Thymus (tissue), 11 donors: ENCODE measurements at regions not wholly inside any gene's neighbourhood (a gene's known extent, or its start where the extent isn't known, plus 50 kb on each side); places are given as distances from the start of the nearest gene placed in this dataset.

Experiments
- DNase-seq, 9 donors: peaks; one replicate each; pipeline ENCODE4 v3.0.0-alpha.2; 2013; ENCODE audit warnings: low spot score in 9 of 9, low read depth in 6 of 9, missing footprints in 1 of 9
- H3K27ac ChIP-seq, 2 donors: one replicate each; pipeline ENCODE4 v1.5.1; 2013; ENCODE audit warnings: control low read depth in 1 of 2, low read depth in 1 of 2, low read length in 1 of 2, mild to moderate bottlenecking in 1 of 2, moderate library complexity in 1 of 2
- H3K27me3 ChIP-seq, 2 donors: one replicate each; pipeline ENCODE4 v1.5.1; 2013; ENCODE audit warnings: low read length in 1 of 2; ENCODE audit not compliant: control insufficient read depth in 2 of 2, insufficient read depth in 1 of 2
- H3K36me3 ChIP-seq, 2 donors: one replicate each; pipeline ENCODE4 v1.5.1; 2013; ENCODE audit warnings: low read length in 1 of 2, mild to moderate bottlenecking in 1 of 2, moderate library complexity in 1 of 2; ENCODE audit not compliant: control insufficient read depth in 2 of 2, insufficient read depth in 2 of 2
- H3K4me1 ChIP-seq, 2 donors: one replicate each; pipeline ENCODE4 v1.5.1; 2013; ENCODE audit warnings: low read length in 2 of 2; ENCODE audit not compliant: control insufficient read depth in 2 of 2, insufficient read depth in 2 of 2
- H3K4me3 ChIP-seq, 2 donors: one replicate each; pipeline ENCODE4 v1.5.1; 2013; ENCODE audit warnings: low read length in 2 of 2, control low read depth in 1 of 2, mild to moderate bottlenecking in 1 of 2
- H3K9me3 ChIP-seq, 2 donors: one replicate each; pipeline ENCODE4 v1.5.1; 2013; ENCODE audit warnings: low read length in 1 of 2, mild to moderate bottlenecking in 1 of 2; ENCODE audit not compliant: control insufficient read depth in 2 of 2, insufficient read depth in 1 of 2
- WGBS: extraction: QIAGEN DNeasy Blood & Tissue Kit; methylation state at CpG from one replicate; pipeline ENCODE4 v1.1.7; 2013; 5-methylcytosine and 5-hydroxymethylcytosine counted together
- donor health status: healthy.

- Histone ChIP-seq H3K9me3 (no peaks in the 10 kb centered on the region), H3K36me3 (no peaks in the 10 kb centered on the region), H3K4me3 (no peak overlapping the region), H3K27me3 (no peaks in the 10 kb centered on the region), H3K27ac (peak overlapping the region in 1 of 2 donors; percentile 2), H3K4me1 (no peaks in the 10 kb centered on the region)
- DNase-seq = peak in 1 of 9 donors; percentile 4
- 90% methylated on average over 5 of the region's 5 CpGs for WGBS
Measured at GRCh38 chr2:67259556-67260342, 137.4 kb upstream of the ETAA1 start.

- DNase-seq = peak in 1 of 9 donors; percentile 4
- H3K4me1 ChIP-seq = no peaks in the 10 kb centered on the region
- H3K27ac ChIP-seq = no peak overlapping the region
- no peaks in the 10 kb centered on the region for H3K36me3 ChIP-seq
- no peaks in the 10 kb centered on the region for H3K9me3 ChIP-seq
- no peaks in the 10 kb centered on the region for H3K27me3 ChIP-seq
- WGBS = 88% methylated on average over 16 of the region's 16 CpGs
- no peak overlapping the region for H3K4me3 ChIP-seq
Measured at GRCh38 chr2:67260343-67261277, 136.5 kb upstream of the ETAA1 start.

DNA sequence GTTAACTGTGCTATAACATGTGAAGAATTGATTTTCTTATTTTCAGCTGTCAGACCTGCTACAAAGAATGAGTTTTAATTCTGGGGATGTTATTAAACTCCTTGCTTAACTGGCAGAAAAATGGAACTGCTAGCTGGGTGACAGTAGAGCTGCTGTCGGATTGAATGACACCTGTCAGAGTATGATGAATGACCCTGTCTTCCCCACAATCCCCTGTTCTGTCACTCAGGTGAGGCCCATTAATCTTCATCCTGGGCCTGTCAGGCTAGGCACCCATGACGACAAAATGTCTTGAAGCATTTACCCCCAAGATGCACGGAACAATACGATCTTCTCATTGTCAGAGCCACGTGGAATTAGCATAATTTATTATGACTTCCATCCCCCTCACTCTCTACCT is 129.9 kb upstream of the ETAA1 start:
- Histone ChIP-seq H3K36me3 (no peaks in the 10 kb centered on the region), H3K27me3 (no peaks in the 10 kb centered on the region), H3K4me3 (no peak overlapping the region), H3K9me3 (no peaks in the 10 kb centered on the region), H3K4me1 (no peaks in the 10 kb centered on the region), H3K27ac (no peak overlapping the region)
- 94% methylated on average over 5 of the region's 5 CpGs for WGBS
- no peak for DNase-seq

DNA sequence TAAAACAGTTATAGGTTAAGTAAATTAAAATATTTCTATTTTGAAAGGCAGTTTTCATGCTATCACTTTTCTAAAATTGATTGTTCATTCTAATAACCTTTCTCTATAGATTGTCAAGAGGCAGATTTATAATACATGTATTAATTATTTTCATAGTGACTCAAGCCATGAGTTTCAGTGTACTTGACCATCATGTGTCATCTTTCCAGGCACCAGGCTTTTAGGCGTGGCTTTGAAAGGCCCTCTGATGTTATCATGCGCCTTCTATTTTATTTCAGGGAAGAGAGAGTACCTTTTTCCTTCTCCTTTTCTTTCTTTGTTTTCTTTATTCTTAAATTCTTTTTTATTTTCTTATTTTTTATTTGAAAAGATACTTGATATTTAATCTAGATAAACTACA is 128.3 kb upstream of the ETAA1 start:
- no peaks in the 10 kb centered on the region for H3K36me3 ChIP-seq
- H3K4me1 ChIP-seq = no peaks in the 10 kb centered on the region
- WGBS = 94% methylated on average over 2 of the region's 2 CpGs
- H3K9me3 ChIP-seq = no peaks in the 10 kb centered on the region
- no peak for DNase-seq
- H3K4me3 ChIP-seq = no peak overlapping the region
- no peaks in the 10 kb centered on the region for H3K27me3 ChIP-seq
- H3K27ac ChIP-seq = no peak overlapping the region

DNA sequence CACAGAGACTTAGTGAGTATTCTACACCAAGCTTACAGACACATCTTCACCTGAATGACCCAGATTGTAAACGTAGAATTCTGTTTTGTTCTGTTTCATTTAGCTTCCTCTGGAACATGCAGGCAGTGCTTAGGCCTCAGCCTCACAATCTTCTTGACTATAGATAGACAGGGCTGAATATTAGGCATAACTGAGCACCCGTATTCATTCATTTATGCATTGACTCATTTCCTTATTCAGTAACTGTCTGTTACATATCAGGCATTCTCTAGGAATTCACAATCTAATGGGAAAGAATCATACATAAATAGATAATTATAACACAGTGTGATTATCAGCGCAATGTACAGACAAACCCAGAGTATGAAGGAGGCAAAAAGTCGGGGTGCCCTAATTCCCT is 124.9 kb upstream of the ETAA1 start:
- Histone ChIP-seq H3K4me1 (no peaks in the 10 kb centered on the region), H3K36me3 (no peaks in the 10 kb centered on the region), H3K9me3 (no peaks in the 10 kb centered on the region), H3K4me3 (no peak overlapping the region), H3K27me3 (no peaks in the 10 kb centered on the region), H3K27ac (no peak overlapping the region)
- no peak for DNase-seq
- 80% methylated on average over 4 of the region's 4 CpGs for WGBS

GRCh38 chr2:67277450-67277849 is 119.7 kb upstream of the ETAA1 start:
- H3K4me3 ChIP-seq = no peak overlapping the region
- no peaks in the 10 kb centered on the region for H3K4me1 ChIP-seq
- DNase-seq = no peak
- H3K27me3 ChIP-seq = no peaks in the 10 kb centered on the region
- no peak overlapping the region for H3K27ac ChIP-seq
- H3K36me3 ChIP-seq = no peaks in the 10 kb centered on the region
- WGBS = 87% methylated on average over 7 of the region's 7 CpGs
- H3K9me3 ChIP-seq = no peaks in the 10 kb centered on the region

- WGBS = 92% methylated on average over 2 of the region's 2 CpGs
Measured at GRCh38 chr2:67281101-67281500, 116.0 kb upstream of the ETAA1 start.

GRCh38 chr2:67283641-67284040 is 113.5 kb upstream of the ETAA1 start:
- Histone ChIP-seq H3K36me3 (no peaks in the 10 kb centered on the region), H3K9me3 (no peaks in the 10 kb centered on the region), H3K27ac (no peak overlapping the region), H3K4me3 (no peak overlapping the region), H3K27me3 (no peaks in the 10 kb centered on the region), H3K4me1 (no peaks in the 10 kb centered on the region)
- DNase-seq = no peak

More at GRCh38 chr2:67281101-67281500, 116.0 kb upstream of the ETAA1 start:
- no peaks in the 10 kb centered on the region for H3K27me3 ChIP-seq
- DNase-seq = no peak
- no peaks in the 10 kb centered on the region for H3K9me3 ChIP-seq
- no peaks in the 10 kb centered on the region for H3K36me3 ChIP-seq
- H3K4me3 ChIP-seq = no peak overlapping the region
- no peaks in the 10 kb centered on the region for H3K4me1 ChIP-seq
- H3K27ac ChIP-seq = no peak overlapping the region
